Suprapubic skin (tissue), 3 donors: ENCODE measurements at regions not wholly inside any gene's neighbourhood (a gene's known extent, or its start where the extent isn't known, plus 50 kb on each side); places are given as distances from the start of the nearest gene placed in this dataset.

Experiments used
- CTCF ChIP-seq, 2 donors: fragments of 200-600 bp in 1 of 2; fragments of 450-650 bp in 1 of 2; sonication (generic) in 1 of 2; IDR thresholded peaks; one replicate each; pipeline ENCODE4 v1.5.1; 2016 to 2019; ENCODE audit warnings: antibody characterized with exemption in 2 of 2, mild to moderate bottlenecking in 1 of 2, moderate library complexity in 1 of 2
- POLR2A ChIP-seq, 2 donors: fragments of 450-650 bp; IDR thresholded peaks; one replicate each; pipeline ENCODE4 v1.6.1; 2017; ENCODE audit warnings: antibody characterized with exemption in 2 of 2, mild to moderate bottlenecking in 2 of 2, moderate library complexity in 2 of 2

- no peak for TF ChIP-seq CTCF (IDR thresholded peaks at IDR 0.05)
- TF ChIP-seq POLR2A (IDR thresholded peaks at IDR 0.05), result no peak
These were observed 235.7 kb upstream of the THBS1 start for GRCh38 chr15:39345176-39345575.
